Suppressor macrophage treated with lipopolysaccharide for 4 hours (primary cell): ENCODE measurements at regions not wholly inside any gene's neighbourhood (a gene's known extent, or its start where the extent isn't known, plus 50 kb on each side); places are given as distances from the start of the nearest gene placed in this dataset.
"Not testable (repeated sequence)": the region's sequence is repeated elsewhere in the genome, so short reads cannot be mapped to it uniquely, and the experiment has no call there.

Experiments used
- DNase-seq: peaks from one replicate; pipeline ENCODE4 v3.0.0-alpha.2; 2020

DNA sequence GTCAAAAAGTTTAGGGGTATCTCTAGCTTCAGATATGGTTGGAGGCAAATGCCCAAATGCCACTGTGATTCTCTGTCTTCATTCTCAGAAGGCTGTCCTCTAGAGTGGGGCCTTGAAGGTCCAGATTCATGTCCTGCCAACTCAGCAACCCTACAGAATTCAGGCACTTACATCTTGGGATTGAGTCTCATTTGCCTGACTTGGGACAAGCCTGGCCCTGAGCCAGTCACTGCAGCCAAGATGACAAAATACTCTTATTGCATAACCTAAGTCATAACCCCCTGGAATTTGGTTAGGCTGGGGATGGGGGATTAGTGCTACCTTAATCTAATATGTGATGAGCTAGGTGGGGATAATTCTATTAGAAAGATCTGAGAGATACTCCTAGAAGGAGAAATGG, 100.5 kb downstream of the AREG start:
- DNase-seq = no peak

DNA sequence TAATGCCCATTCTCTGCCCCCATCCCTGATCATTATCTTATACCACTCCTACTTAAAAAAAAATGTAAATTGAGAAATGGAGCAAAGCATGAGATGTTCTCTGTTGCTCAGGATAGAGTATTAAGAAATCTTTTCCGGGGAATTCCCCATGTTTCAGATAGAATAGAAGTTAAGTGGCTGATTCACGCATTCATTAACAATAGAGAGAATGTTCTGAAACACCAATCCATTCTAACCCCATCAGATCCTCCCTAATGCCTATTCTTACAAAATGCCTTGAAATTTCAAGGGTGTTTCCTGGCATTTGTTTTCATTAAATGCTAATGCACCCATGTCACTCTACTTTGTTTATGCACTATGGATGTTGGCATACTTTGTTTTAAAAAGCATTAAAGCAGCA, 101.1 kb downstream of the AREG start:
- DNase-seq = peak; percentile 80

GRCh38 chr4:74547042-74547441, 102.1 kb downstream of the AREG start:
- no peak for DNase-seq

DNA sequence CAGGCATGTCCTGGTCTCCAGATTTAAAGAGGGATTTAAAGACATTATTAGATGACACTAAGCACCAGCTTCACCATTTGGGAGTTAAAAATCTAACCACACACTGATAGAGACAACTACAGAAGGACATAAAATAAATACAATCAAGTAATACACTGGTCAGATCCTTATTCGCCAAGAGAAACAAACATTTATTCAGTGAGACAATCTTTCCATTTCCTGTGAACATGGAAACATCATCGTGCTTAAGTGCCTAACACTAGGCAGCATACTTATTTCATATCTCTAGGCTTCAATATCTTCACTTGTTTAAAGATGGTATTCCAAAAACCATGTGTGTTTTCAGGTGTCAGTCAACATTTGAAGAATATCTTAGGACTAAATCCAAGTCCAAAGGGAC, 103.6 kb downstream of the AREG start:
- no peak for DNase-seq

GRCh38 chr4:74549936-74550335, 105.0 kb downstream of the AREG start:
- DNase-seq = no peak

GRCh38 chr4:74555231-74555630, 110.3 kb downstream of the AREG start:
- DNase-seq = no peak

- no peak for DNase-seq
Observed at GRCh38 chr4:74555843-74556242, 110.9 kb downstream of the AREG start.

DNA sequence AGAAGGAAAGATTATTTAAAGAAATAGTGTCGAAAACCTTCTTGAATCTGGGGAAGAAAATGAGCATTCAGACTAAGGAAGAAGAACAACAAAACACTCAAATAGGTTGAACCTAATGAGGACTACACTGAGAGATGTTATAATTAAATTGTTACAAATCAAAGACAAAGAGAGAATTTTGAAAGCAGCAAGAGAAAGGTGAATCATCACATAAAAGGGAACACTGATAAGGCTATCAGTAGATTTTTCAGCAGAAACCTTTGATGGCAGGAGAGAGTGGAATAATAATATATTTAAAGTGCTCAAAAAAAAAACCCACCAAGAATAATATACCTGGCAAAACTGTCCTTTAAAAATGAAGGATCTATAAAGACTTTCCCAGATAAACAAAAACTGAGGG, 114.9 kb downstream of the AREG start:
- no peak for DNase-seq

GRCh38 chr4:74567981-74568380, 123.0 kb downstream of the AREG start:
- DNase-seq = no peak

DNA sequence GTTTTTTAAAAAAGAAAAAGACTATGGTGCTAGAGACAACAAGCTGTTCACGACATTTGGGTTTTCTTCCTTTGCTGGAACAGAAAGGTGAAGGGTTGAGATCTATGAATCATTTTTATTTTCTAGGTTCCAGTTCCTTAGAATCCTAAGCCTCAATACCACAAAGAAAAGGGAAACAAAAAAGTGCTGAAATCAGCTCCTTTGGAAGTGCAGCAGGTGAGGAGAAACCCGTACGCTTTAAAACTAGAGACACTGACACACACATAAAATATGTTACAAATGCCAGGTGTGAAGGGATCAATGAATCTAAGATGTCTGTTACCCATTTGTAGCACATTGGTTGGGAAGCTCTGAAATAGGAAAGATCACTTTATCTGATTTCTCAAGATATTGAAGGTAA, 125.2 kb downstream of the AREG start:
- DNase-seq = no peak

DNA sequence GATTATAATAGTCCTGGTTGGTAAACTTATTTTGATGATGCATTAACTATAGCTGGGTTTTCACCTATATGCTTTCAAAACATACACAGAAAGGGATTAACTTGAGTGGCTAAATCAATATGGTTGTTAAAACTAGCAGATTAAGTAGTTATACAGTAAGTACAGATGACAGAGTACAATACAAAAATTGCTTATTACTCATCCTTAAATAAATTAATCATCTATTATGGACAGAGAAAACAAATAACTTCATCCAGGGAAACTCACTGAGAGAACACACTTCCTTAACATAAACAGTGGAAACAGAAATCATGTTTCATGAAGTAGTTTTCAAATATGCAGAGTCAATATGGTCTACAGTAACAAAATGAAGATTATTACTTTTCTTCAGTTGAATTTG, 133.4 kb downstream of the AREG start:
- DNase-seq = no peak

GRCh38 chr4:74578865-74579264, 133.9 kb downstream of the AREG start:
- DNase-seq = not testable (repeated sequence)

- DNase-seq = peak; percentile 8
Observed at GRCh38 chr4:74583089-74583700, 138.3 kb downstream of the AREG start.

DNA sequence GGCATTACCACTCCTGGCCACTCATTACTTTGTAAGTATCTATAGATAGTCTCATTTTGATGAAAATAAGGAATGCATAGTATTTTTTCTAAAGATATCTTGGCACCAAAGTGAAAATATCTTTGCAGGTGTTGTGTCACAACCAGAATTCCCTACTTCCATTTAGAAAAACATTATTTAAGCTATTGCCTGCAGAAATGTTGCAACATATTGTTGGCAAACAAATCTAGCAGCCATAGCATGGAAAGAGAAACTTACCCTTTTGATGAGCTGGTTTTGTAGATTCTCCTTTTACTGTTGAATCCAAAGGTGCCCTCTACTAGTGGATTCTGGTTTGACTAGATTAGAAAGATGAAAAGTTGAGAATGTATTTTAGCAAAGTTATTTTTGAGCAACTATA, 138.8 kb downstream of the AREG start:
- peak; percentile 11 for DNase-seq

DNA sequence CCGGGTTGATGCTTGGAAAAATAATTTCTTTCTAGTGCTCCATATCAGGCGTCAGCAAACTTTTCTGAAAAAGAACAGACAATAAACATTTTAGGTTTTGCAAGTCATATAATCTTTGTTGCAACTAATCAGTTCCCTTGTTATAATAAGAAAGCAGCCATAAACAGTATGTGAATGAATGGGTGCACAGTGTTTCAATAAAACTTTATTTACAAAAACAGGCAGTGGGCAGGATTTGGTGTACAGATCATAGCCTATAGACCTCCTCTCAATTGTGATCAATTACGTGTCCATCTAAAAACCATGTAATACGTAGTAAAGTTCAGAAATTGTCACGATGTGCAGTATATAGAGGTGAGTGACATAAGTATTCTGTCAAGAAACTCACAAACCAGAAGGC, 143.4 kb downstream of the AREG start:
- no peak for DNase-seq

DNA sequence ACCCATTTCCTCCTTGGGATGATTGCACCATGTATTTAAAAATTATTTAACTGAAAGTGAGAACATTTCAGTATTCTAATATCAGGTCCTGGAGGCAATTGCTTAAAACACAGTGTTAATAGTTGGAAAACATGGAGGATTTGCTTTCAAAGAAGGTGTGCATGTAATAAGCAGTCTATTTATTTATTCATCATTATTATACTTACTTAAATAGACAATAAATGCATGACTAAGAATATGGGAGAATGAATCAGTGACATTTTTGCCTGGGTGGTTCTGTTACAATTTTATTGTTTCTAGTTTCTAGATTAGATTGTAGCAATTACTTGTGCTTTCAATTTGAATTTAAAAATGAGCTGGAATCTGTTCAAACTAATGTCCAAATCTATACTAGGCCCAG, 145.5 kb downstream of the AREG start:
- DNase-seq = no peak

DNA sequence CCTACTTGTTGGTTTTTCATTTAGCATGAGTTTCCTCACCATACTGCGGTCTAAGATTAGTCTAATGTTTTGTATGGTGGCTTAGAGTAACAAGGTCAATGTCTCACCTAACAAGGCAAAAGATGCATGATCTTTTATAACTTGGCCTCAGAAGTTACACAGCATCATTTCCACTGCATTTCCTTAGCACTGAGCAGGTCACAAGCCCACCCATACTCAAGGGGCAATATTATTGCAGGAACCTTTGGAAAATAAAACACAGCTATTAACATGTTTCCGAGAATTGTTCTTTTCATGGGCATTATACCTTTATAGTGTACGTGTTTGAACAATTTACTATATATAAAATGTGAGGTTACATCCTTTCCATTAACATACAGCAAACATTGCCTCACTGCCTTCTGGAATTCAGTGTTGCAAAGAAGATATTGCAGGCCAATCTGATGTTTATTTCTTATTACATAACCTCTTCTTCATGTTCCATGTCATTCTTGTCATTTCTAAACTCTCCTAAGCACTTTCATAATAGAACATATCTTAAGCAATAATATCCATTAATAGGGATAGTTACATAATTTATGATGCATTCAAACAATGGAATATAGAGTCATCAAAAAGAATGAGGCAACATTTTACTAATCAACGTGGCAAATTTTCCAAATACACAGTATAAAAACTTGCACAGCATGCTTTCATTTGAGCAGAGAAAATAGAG, 153.8 kb downstream of the AREG start:
- DNase-seq = peak; percentile 18

GRCh38 chr4:74603186-74603585, 158.2 kb downstream of the AREG start:
- DNase-seq = no peak

DNA sequence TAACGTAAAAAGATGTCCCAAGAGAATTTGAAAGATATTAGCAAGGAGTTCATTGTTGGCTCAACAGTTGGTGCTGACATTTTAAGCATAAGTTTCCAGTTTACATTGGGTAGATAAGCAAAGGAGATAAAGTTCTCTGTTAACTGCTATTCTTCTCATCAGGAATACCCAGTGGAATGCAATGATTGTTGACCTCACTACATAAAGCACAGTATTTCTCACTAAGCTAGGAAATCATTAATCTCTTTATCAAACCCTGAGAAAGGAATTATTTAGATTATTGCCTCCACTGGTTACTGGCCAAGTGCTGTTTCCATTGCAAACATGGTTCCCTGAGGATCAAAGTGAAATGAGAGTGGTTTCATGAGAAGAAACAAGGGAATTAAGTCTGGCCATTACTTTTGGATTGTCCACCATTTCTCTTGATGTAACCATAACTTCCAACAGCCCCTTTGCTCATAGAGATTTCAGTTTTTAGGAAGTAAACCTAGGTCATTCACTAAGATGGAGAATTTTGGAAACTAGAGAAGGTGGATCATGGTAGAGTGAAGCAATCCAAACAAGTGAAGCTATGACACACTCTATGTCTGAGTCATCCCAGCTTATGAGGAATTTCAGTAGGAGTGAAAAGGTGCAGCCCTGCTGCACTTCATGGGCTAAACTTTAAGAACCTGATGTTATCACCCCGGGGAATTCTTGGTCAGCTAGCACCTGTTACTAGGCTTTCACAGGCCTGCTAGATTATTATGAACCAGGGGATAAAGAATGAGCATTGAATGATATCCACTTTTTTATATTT, 163.4 kb downstream of the AREG start:
- no peak for DNase-seq

GRCh38 chr4:74610491-74610890, 165.6 kb downstream of the AREG start:
- DNase-seq = no peak

DNA sequence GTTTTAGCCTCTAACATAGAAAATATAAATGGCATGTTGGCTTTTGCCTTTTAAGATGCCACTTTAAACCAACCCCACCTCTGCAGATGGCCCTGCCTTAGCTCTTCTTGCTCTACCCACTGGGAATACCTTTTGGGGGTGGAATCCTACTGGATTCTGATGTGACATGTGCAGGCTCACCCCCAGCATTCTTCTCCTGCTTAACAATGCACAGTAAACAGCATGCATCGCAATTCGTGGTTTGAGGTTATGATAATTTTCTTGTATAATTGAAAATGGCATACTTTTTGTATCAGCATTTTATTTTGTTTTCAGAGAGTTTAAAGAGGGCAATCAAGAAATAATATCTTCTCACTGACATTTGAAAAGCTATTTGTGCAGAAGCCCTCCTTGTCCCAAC, 167.9 kb downstream of the AREG start:
- no peak for DNase-seq

DNA sequence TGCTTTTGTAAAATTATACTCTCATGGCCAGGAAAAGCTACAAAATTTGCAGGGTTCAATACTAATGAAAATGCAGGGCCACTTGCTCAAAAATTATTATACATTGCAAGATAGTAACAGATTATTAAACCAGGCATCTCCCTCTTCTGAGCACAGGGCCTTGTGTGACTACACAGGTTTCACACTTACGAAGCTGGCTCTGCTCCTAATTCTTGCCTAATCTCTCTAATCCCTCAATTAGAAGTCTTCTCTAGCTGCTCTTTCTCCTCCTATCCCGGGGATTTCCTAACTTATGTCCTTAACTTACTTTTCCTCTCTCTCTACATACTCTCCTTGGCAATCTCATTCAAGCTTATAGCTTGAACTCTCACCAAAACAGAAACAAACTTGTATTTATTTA, 168.3 kb downstream of the AREG start:
- DNase-seq = no peak

- no peak for DNase-seq
Observed at GRCh38 chr4:74615411-74615810, 170.5 kb downstream of the AREG start.

GRCh38 chr4:74618166-74618565, 173.2 kb downstream of the AREG start:
- no peak for DNase-seq
